Type B pancreatic cell (in vitro differentiated cells): ENCODE measurements at regions not wholly inside any gene's neighbourhood (a gene's known extent, or its start where the extent isn't known, plus 50 kb on each side); places are given as distances from the start of the nearest gene placed in this dataset.

Source experiments
- DNase-seq: peaks from one replicate; pipeline ENCODE4 v3.0.0; 2021; ENCODE audit warnings: mixed read lengths; ENCODE audit not compliant: unreplicated experiment; ENCODE audit errors: extremely low spot score
- H3K27ac Mint-ChIP-seq: 2 replicates; pipeline ENCODE4 v1.8.0; 2021; ENCODE audit warnings: mild to moderate bottlenecking, mixed read lengths
- H3K27me3 Mint-ChIP-seq: 2 replicates; pipeline ENCODE4 v1.8.0; 2021; ENCODE audit warnings: mixed read lengths
- H3K36me3 Mint-ChIP-seq: 2 replicates; pipeline ENCODE4 v1.8.0; 2021; ENCODE audit warnings: mixed read lengths
- H3K4me1 Mint-ChIP-seq: one replicate; pipeline ENCODE4 v1.8.0; 2021; ENCODE audit warnings: mixed read lengths; ENCODE audit not compliant: unreplicated experiment
- H3K4me3 Mint-ChIP-seq: 2 replicates; pipeline ENCODE4 v1.8.0; 2021; ENCODE audit warnings: mild to moderate bottlenecking, mixed read lengths
- H3K9me3 Mint-ChIP-seq: 2 replicates; pipeline ENCODE4 v1.8.0; 2021; ENCODE audit warnings: mixed read lengths
- TF ChIP-seq, protein P1 (sequence below): fragments of 200-600 bp; sonication (generic); conservative IDR thresholded peaks from 2 replicates; pipeline ENCODE4 v1.5.0; 2021; ENCODE audit warnings: antibody characterized with exemption, mild to moderate bottlenecking

DNA sequence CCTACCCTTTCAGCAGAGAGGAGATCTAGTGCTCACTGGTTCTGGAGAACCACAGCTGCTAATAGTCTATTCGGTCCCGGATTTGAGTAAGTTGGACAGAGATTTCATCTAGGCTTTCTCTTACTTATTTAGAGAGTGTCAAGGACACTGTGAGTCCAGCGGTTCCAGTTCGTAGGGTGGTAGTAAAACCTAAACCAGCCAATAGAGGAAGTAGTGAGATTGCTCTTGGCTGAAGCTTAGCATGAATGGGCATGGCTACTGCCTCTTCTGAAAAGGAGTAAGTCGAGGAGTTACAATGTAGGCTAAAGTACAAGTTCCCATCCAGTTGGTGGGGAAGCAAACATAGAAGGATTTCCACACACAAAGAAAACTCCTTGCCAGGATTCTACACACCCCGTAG is 109.6 kb upstream of the MOCS2 start:
- Mint-ChIP-seq H3K27me3 (no peaks in the 10 kb centered on the region), H3K9me3 (peaks cover 6% of the 10 kb centered on the region), H3K27ac (no peak overlapping the region), H3K4me3 (no peak overlapping the region), H3K36me3 (no peaks in the 10 kb centered on the region), H3K4me1 (no peaks in the 10 kb centered on the region)
- TF ChIP-seq, protein P1, sequence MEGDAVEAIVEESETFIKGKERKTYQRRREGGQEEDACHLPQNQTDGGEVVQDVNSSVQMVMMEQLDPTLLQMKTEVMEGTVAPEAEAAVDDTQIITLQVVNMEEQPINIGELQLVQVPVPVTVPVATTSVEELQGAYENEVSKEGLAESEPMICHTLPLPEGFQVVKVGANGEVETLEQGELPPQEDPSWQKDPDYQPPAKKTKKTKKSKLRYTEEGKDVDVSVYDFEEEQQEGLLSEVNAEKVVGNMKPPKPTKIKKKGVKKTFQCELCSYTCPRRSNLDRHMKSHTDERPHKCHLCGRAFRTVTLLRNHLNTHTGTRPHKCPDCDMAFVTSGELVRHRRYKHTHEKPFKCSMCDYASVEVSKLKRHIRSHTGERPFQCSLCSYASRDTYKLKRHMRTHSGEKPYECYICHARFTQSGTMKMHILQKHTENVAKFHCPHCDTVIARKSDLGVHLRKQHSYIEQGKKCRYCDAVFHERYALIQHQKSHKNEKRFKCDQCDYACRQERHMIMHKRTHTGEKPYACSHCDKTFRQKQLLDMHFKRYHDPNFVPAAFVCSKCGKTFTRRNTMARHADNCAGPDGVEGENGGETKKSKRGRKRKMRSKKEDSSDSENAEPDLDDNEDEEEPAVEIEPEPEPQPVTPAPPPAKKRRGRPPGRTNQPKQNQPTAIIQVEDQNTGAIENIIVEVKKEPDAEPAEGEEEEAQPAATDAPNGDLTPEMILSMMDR, result no peak
- no peak for DNase-seq

- Mint-ChIP-seq H3K9me3 (peaks cover 6% of the 10 kb centered on the region), H3K36me3 (no peaks in the 10 kb centered on the region), H3K27me3 (no peaks in the 10 kb centered on the region), H3K4me3 (no peak overlapping the region), H3K4me1 (no peaks in the 10 kb centered on the region), H3K27ac (no peak overlapping the region)
- TF ChIP-seq, protein P1, result no peak
- no peak for DNase-seq
Measured at GRCh38 chr5:53219610-53220009, 110.1 kb upstream of the MOCS2 start.

GRCh38 chr5:53233645-53234405 is 124.3 kb upstream of the MOCS2 start:
- Mint-ChIP-seq H3K27me3 (no peaks in the 10 kb centered on the region), H3K4me3 (no peak overlapping the region), H3K27ac (no peak overlapping the region), H3K4me1 (no peaks in the 10 kb centered on the region), H3K36me3 (no peaks in the 10 kb centered on the region), H3K9me3 (no peaks in the 10 kb centered on the region)
- TF ChIP-seq, protein P1, result no peak
- DNase-seq, result no peak

GRCh38 chr5:53236683-53237082 is 127.1 kb upstream of the MOCS2 start:
- Mint-ChIP-seq H3K9me3 (no peaks in the 10 kb centered on the region), H3K4me1 (no peaks in the 10 kb centered on the region), H3K27me3 (no peaks in the 10 kb centered on the region), H3K27ac (no peak overlapping the region), H3K36me3 (no peaks in the 10 kb centered on the region), H3K4me3 (no peak overlapping the region)
- TF ChIP-seq, protein P1, result no peak
- DNase-seq, result no peak

DNA sequence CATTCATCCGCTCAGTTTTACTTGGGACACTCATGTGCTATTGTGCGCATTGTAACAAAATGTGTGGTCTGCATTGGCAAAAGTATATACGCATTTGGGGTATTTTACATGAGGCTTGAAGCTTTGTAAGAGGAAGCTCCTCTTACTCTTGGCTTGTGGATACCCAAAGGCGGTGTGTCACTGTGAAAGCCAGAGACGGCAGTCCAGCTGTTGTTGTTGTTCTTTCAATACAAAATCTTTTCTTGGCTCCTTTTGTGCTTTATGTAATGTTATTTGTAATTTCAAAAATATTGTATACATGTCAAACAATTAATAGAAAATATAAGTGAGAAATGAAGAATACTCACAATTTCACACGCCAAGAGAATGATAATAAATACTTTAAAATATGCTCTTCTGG is 128.3 kb upstream of the MOCS2 start:
- no peaks in the 10 kb centered on the region for H3K36me3 Mint-ChIP-seq
- no peaks in the 10 kb centered on the region for H3K27me3 Mint-ChIP-seq
- no peak for DNase-seq
- H3K9me3 Mint-ChIP-seq, result no peaks in the 10 kb centered on the region
- H3K4me3 Mint-ChIP-seq, result no peak overlapping the region
- H3K27ac Mint-ChIP-seq, result no peak overlapping the region
- TF ChIP-seq, protein P1, result no peak
- no peaks in the 10 kb centered on the region for H3K4me1 Mint-ChIP-seq
